ENCODE measurements at regions not wholly inside any gene's neighbourhood (a gene's known extent, or its start where the extent isn't known, plus 50 kb on each side); places are given as distances from the start of the nearest gene placed in this dataset.

GRCh38 chr1:173122958-173123852, 72.5 kb upstream of the TNFSF18 start:
- TF ChIP-seq, protein P1, sequence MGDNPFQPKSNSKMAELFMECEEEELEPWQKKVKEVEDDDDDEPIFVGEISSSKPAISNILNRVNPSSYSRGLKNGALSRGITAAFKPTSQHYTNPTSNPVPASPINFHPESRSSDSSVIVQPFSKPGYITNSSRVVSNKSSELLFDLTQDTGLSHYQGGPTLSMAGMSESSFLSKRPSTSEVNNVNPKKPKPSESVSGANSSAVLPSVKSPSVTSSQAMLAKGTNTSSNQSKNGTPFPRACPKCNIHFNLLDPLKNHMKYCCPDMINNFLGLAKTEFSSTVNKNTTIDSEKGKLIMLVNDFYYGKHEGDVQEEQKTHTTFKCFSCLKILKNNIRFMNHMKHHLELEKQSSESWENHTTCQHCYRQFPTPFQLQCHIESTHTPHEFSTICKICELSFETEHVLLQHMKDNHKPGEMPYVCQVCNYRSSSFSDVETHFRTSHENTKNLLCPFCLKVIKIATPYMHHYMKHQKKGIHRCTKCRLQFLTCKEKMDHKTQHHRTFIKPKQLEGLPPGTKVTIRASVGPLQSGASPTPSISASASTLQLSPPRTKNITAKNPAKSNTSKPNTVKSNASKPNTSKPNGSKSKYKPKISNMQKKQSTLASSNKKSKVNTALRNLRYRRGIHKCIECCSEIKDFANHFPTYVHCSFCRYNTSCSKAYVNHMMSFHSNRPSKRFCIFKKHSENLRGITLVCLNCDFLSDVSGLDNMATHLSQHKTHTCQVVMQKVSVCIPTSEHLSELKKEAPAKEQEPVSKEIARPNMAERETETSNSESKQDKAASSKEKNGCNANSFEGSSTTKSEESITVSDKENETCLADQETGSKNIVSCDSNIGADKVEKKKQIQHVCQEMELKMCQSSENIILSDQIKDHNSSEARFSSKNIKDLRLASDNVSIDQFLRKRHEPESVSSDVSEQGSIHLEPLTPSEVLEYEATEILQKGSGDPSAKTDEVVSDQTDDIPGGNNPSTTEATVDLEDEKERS (CRISPR knock-in tag; IDR thresholded peaks at IDR 0.05): no peak
- TF ChIP-seq POLR2A (IDR thresholded peaks at IDR 0.05; ENCODE audit: insufficient read depth in 1 of 2, low read depth in 2 of 2, low read length in 2 of 2) (peak; percentile 15 to 41; a peak in 2 of 4 replicates), ZNF33B (CRISPR knock-in tag; IDR thresholded peaks at IDR 0.05) (no peak), ARNT (IDR thresholded peaks at IDR 0.05) (no peak), FOSL2 (CRISPR knock-in tag; IDR thresholded peaks at IDR 0.05) (peak; percentile 61; the same call in 1 of the 2 replicates), SOX13 (IDR thresholded peaks at IDR 0.05) (no peak), SOX13 (CRISPR knock-in tag; conservative IDR thresholded peaks at IDR 0.05 in 1 of 2, IDR thresholded peaks at IDR 0.05 in 1 of 2) (peak in 1 of 2 experiments; percentile 72; a peak in 2 of 4 replicates)
- TF ChIP-seq, protein P2, sequence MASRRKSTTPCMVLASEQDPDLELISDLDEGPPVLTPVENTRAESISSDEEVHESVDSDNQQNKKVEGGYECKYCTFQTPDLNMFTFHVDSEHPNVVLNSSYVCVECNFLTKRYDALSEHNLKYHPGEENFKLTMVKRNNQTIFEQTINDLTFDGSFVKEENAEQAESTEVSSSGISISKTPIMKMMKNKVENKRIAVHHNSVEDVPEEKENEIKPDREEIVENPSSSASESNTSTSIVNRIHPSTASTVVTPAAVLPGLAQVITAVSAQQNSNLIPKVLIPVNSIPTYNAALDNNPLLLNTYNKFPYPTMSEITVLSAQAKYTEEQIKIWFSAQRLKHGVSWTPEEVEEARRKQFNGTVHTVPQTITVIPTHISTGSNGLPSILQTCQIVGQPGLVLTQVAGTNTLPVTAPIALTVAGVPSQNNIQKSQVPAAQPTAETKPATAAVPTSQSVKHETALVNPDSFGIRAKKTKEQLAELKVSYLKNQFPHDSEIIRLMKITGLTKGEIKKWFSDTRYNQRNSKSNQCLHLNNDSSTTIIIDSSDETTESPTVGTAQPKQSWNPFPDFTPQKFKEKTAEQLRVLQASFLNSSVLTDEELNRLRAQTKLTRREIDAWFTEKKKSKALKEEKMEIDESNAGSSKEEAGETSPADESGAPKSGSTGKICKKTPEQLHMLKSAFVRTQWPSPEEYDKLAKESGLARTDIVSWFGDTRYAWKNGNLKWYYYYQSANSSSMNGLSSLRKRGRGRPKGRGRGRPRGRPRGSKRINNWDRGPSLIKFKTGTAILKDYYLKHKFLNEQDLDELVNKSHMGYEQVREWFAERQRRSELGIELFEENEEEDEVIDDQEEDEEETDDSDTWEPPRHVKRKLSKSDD (CRISPR knock-in tag; IDR thresholded peaks at IDR 0.05; ENCODE audit: low read depth): no peak
- TF ChIP-seq, protein P3, sequence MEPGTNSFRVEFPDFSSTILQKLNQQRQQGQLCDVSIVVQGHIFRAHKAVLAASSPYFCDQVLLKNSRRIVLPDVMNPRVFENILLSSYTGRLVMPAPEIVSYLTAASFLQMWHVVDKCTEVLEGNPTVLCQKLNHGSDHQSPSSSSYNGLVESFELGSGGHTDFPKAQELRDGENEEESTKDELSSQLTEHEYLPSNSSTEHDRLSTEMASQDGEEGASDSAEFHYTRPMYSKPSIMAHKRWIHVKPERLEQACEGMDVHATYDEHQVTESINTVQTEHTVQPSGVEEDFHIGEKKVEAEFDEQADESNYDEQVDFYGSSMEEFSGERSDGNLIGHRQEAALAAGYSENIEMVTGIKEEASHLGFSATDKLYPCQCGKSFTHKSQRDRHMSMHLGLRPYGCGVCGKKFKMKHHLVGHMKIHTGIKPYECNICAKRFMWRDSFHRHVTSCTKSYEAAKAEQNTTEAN (CRISPR knock-in tag; conservative IDR thresholded peaks at IDR 0.05): no peak
